NCI-H2107 treated with DMSO at 0.1 percent for 48 hours (cell line): ENCODE measurements at regions not wholly inside any gene's neighbourhood (a gene's known extent, or its start where the extent isn't known, plus 50 kb on each side); places are given as distances from the start of the nearest gene placed in this dataset.

ENCODE experiments used
- DNase-seq: peaks from one replicate; lab custom pipeline; 2025; ENCODE audit not compliant: unreplicated experiment; lab: John Stamatoyannopoulos, UW

GRCh38 chr3:162278834-162279233 is 782.2 kb downstream of the OTOL1 start:
- DNase-seq = no peak

- no peak for DNase-seq
These were observed 788.7 kb downstream of the OTOL1 start for GRCh38 chr3:162285259-162285658.

- no peak for DNase-seq
These were observed 791.0 kb downstream of the OTOL1 start for GRCh38 chr3:162287600-162287999.

DNA sequence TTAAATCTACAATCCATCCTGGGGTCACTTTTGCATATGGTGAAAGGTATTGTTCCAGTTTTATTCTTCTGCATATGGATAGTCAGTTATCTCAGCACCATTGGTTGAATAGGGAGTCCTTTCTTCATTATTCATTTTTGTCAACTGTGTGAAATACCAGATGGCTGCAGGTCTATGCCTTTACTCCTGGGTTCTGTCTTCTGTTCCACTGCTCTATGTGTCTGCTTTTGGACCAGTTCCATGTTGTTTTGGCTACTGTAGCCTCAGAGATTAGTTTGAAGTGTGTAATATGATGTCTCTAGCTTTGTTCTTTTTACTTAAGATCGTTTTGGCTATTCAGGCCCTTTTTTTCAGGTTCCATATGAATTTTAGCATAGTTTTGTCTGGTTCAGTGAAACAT is 795.8 kb downstream of the OTOL1 start:
- DNase-seq = peak; percentile 26

DNA sequence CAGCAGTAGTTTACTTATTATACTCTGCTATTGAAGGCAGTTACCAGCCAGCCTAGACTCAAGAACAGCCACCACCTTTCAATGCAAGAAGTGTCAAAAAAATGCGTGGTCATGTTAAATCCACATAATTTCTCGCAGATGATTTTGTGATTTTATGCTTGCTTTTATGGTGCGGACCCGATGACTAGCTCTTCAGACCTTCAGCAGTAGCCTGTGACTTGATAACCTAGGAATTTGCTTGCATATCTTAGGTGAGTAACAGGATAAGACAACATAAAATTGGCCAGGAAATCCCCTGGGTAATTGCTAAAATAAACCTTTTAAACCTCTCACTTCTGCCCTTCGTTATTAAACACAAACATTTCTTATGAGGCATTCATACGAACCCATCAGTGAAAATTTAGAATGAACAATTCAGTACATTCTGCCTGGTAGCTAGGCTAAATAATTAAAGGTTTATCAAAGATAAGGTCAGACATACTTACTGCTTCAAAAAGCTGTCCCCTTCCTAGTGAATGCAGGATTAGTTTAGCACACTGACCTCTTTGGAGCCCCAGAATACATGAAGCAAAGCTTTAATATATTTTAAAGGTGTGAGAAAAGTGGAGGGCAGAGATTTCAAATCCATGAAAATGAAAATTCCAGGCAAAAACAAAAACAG is 798.8 kb downstream of the OTOL1 start:
- DNase-seq = no peak

- DNase-seq = no peak
These were observed 806.5 kb downstream of the OTOL1 start for GRCh38 chr3:162302983-162303624.

DNA sequence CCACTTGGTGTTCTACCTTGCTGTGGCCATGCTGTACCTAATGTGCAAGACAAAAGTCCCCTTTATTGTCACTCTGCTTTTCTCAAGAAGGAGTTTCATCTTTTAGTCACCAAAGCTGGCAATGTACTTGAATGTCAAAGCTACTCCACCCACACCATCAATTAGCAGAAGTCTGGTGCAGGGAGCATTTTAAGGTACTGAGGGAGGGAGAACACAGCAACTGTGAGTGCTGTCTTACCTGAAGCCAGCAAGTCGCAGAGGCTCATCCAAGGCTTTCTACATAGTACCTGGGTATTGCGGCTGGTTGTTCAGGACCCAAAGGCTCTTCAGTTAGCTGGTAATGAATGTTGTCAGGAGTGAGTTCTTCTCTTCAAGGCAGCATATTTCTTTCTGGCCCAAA is 820.4 kb downstream of the OTOL1 start:
- DNase-seq = no peak

DNA sequence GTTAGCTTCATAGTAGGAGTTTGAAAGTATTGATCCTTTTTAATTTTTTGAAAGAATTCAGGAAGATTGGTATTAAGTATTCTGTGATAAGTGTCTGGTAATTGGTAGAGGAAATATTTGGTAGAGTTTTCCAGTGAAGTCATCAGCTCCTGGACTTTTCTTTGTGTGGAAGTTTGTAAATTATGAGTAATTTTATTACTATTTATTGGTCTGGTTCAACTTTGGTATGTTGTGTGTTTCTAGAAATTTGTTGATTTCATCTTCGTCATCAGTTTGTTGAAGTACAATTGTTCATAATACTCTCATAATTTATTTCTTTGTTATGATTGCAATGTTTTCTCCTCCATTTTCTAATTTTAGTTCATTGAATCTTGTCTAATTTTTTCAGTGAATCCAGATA is 832.0 kb downstream of the OTOL1 start:
- no peak for DNase-seq

GRCh38 chr3:162329514-162329913 is 832.9 kb downstream of the OTOL1 start:
- no peak for DNase-seq

GRCh38 chr3:162332344-162332743 is 835.7 kb downstream of the OTOL1 start:
- peak; percentile 86 for DNase-seq

DNA sequence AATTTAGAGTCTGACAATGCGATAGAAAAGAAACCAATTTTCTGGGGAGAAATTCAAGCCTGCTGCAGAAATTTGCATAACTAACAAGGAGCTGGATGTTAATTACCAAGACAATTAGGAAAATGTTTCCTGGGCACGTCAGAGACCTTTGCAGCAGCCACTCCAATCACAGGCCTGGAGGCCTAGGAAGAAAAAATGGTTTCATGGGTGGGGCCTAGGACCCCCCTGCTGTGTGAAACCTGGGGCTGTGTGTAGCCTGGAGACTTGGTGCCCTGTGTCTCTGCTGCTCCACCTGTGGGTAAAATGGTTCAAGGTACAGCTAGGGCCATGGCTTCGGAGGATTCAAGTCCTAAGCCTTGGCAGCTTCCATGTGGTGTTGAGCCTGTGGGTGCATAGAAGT is 837.9 kb downstream of the OTOL1 start:
- no peak for DNase-seq

DNA sequence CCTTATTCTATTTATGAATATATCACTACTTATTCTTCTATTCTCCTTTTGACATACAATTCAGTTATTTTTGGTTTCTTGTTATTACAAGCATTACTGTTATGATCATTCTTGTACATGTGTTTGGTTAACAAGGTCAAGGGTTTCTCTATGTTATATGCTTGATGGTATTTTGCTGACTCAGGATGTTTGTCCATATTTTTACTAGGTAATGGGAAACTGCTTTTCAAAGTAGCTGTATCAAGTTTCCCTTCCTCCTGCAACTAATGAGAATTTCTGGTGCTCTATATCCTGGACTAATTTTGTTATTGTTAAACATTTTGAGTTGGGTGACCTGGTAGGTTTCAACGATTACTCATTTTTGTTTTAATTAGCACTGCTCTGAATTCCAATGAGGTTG is 841.0 kb downstream of the OTOL1 start:
- DNase-seq = no peak

DNA sequence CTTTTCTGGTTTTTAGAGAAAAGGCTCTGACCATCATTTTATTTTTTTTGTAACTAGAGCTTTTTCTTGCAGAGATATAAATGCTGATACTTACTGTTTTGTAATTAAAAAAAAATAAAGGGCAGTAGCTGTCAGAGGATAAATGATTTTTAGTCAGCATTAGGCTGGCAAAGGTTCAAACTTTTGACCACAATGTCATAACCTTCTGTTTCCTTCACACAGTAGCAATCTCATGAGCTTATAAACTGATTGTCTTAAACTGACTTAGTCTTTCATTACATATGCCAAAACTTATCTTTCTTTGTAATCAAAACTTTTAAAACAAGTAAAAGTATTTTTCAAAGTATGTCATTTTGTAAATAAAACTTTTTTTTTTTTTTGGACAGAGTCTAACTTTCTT is 841.9 kb downstream of the OTOL1 start:
- DNase-seq = no peak

DNA sequence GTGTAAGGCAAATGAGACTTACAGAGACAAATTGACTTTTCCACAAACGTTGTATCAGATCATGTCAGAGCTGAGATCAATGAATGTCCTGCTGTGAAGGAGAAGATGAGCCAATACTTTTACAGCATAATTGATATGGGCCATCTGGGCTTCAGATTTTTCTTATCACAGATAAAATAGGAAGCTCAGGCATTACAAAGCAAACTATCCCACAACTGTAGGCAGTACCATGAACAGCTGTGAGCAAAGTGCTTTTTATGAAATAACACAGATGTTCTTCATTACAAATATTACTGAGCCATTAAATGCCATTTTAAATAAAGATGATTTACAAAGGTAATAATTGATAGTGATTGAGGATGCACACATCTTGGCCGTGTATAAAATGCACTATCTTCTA is 852.3 kb downstream of the OTOL1 start:
- DNase-seq = no peak

- no peak for DNase-seq
These were observed 856.8 kb downstream of the OTOL1 start for GRCh38 chr3:162353414-162353813.

DNA sequence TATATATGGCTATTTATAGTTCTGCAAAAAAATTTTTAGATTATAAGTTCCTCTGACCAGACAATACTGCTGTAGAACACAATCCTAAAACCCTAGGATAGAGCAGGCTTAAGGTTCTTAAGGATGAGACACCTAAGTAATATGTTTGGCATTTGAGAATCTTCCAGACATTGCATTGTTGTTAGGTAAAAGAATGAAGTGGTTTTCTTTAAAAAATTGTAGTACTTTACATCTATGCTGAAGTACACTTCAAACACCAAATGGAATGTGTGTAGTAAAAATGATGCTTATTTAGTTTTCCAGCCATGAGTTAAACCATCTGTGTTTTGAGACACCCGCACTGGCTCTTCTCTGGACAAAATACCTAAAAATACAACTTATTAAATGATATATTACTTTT is 857.7 kb downstream of the OTOL1 start:
- DNase-seq = no peak

DNA sequence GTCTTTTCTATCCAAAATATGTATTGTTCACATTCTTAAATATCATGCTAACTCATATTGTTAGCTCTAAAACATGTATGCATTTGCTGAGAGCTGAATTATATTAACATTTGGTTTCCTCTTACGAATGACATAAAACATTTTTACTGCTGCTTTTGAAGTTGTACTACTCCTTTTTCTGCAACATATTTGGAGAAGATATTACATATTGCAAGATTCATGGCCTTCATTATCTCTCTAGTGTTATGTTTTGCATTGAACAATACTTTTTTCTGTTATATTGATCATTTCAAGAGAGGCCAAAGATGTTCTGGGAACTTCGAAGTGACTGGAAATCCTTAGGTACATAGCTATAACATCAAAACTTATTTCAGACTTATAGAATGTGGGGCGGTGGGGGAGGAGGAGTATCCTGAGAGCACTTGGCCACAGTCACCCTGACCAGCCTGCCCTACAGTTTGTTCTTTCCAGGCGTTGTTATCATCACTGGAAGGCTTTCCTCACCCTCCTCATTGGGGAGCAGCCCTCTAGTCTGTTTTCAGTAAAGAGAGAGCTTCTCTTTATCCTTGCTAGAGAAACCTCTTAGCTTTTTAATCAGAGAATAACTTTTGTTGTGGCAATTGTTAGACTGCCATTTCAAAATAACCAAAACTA is 868.6 kb downstream of the OTOL1 start:
- DNase-seq = no peak

GRCh38 chr3:162366166-162366766 is 869.7 kb downstream of the OTOL1 start:
- no peak for DNase-seq

- no peak for DNase-seq
These were observed 871.0 kb downstream of the OTOL1 start for GRCh38 chr3:162367429-162368260.

DNA sequence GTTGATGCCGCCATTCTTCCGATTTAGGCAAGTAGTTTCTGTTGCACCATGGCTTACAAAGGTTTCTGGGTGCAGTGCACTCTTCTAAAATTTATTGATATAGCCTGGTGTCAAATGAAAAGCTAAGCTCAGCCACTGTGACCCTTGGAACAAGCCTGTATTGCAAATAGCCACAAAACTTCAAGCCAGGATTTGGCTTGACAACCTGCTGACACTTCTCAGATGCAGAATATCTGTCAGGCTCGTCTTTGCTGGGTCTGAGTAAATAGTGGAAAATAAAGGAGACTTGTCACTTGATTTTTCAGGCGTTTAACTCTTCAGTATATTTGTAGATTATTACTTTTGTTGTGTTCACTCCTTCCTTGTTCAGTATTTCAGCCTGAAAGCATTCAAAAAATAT is 871.8 kb downstream of the OTOL1 start:
- no peak for DNase-seq

GRCh38 chr3:162369306-162369705 is 872.7 kb downstream of the OTOL1 start:
- no peak for DNase-seq
